ENCODE measurements at regions not wholly inside any gene's neighbourhood (a gene's known extent, or its start where the extent isn't known, plus 50 kb on each side); places are given as distances from the start of the nearest gene placed in this dataset.

- dilution Hi-C loops (cut with MboI; ENCODE audit: extremely low pct_ligation_motif_present, low sequenced_read_pairs), result no loop called here
- Histone ChIP-seq H3K4me1 (ENCODE audit: control insufficient read depth, extremely low read depth, insufficient read depth, low read length) (peaks cover 8% of the 10 kb centered on the region), H3K27me3 (ENCODE audit: control insufficient read depth, extremely low read depth, insufficient read depth, low read length) (no peaks in the 10 kb centered on the region), H3K9me3 (ENCODE audit: control insufficient read depth, low read depth, low read length) (no peaks in the 10 kb centered on the region), H3K36me3 (ENCODE audit: control insufficient read depth in 2 of 2, extremely low read depth in 1 of 2, insufficient read depth in 2 of 2, low read length in 2 of 2) (no peaks in the 10 kb centered on the region), H3K27ac (ENCODE audit: control insufficient read depth, insufficient read depth, low read length) (no peak overlapping the region), H3K9ac (ENCODE audit: control insufficient read depth, extremely low read depth, insufficient read depth, low read length) (no peak overlapping the region), H3K4me2 (ENCODE audit: control insufficient read depth, extremely low read depth, insufficient read depth, low read depth, low read length) (peak overlapping the region; percentile 6), H3K79me2 (ENCODE audit: control insufficient read depth, insufficient read depth, low read length) (no peaks in the 10 kb centered on the region), H2AFZ (ENCODE audit: control insufficient read depth, low read length) (peak overlapping the region; percentile 24), H3K4me3 (ENCODE audit: control insufficient read depth in 2 of 3, extremely low read depth in 1 of 3, insufficient read depth in 2 of 3, low read depth in 1 of 3, low read length in 3 of 3) (no peak overlapping the region), H4K20me1 (ENCODE audit: control insufficient read depth, extremely low read depth, insufficient read depth, low read length) (no peaks in the 10 kb centered on the region), H3K9me1 (ENCODE audit: control insufficient read depth, extremely low read depth, insufficient read depth, low read length) (no peaks in the 10 kb centered on the region)
- DNase-seq (ENCODE audit: low read depth, low spot score), result no peak
- FAIRE-seq, result peak; percentile 85
- TF ChIP-seq EZH2 (IDR thresholded peaks at IDR 0.05; ENCODE audit: low read length), result no peak
- no peak for TF ChIP-seq CTCF (optimal IDR thresholded peaks at IDR 0.05 in 1 of 3, IDR thresholded peaks at IDR 0.05 in 1 of 3, conservative IDR thresholded peaks at IDR 0.05 in 1 of 3; ENCODE audit: extremely low read depth in 1 of 3, insufficient read depth in 2 of 3, low read length in 3 of 3)
These were observed 72.5 kb downstream of the GTPBP8 start for GRCh38 chr3:113063126-113063894.

- H4K20me1 ChIP-seq (ENCODE audit: control insufficient read depth, extremely low read depth, insufficient read depth, low read length), result no peaks in the 10 kb centered on the region
- H3K36me3 ChIP-seq (ENCODE audit: control insufficient read depth in 2 of 2, extremely low read depth in 1 of 2, insufficient read depth in 2 of 2, low read length in 2 of 2), result no peaks in the 10 kb centered on the region
- H3K4me1 ChIP-seq (ENCODE audit: control insufficient read depth, extremely low read depth, insufficient read depth, low read length), result peaks cover 8% of the 10 kb centered on the region
- H3K4me2 ChIP-seq (ENCODE audit: control insufficient read depth, extremely low read depth, insufficient read depth, low read depth, low read length), result no peak overlapping the region
- dilution Hi-C loops (cut with MboI; ENCODE audit: extremely low pct_ligation_motif_present, low sequenced_read_pairs), result no loop called here
- H3K4me3 ChIP-seq (ENCODE audit: control insufficient read depth in 2 of 3, extremely low read depth in 1 of 3, insufficient read depth in 2 of 3, low read depth in 1 of 3, low read length in 3 of 3), result no peak overlapping the region
- no peak for FAIRE-seq
- no peak overlapping the region for H3K27ac ChIP-seq (ENCODE audit: control insufficient read depth, insufficient read depth, low read length)
- H3K9me3 ChIP-seq (ENCODE audit: control insufficient read depth, low read depth, low read length), result no peaks in the 10 kb centered on the region
- no peak for DNase-seq (ENCODE audit: low read depth, low spot score)
- H2AFZ ChIP-seq (ENCODE audit: control insufficient read depth, low read length), result no peak overlapping the region
- H3K27me3 ChIP-seq (ENCODE audit: control insufficient read depth, extremely low read depth, insufficient read depth, low read length), result no peaks in the 10 kb centered on the region
- no peaks in the 10 kb centered on the region for H3K79me2 ChIP-seq (ENCODE audit: control insufficient read depth, insufficient read depth, low read length)
- no peaks in the 10 kb centered on the region for H3K9me1 ChIP-seq (ENCODE audit: control insufficient read depth, extremely low read depth, insufficient read depth, low read length)
- H3K9ac ChIP-seq (ENCODE audit: control insufficient read depth, extremely low read depth, insufficient read depth, low read length), result no peak overlapping the region
- TF ChIP-seq CTCF (optimal IDR thresholded peaks at IDR 0.05 in 1 of 3, IDR thresholded peaks at IDR 0.05 in 1 of 3, conservative IDR thresholded peaks at IDR 0.05 in 1 of 3; ENCODE audit: extremely low read depth in 1 of 3, insufficient read depth in 2 of 3, low read length in 3 of 3), result no peak
- TF ChIP-seq EZH2 (IDR thresholded peaks at IDR 0.05; ENCODE audit: low read length), result no peak
These were observed 73.4 kb downstream of the GTPBP8 start for GRCh38 chr3:113064183-113064582.
